GM19035 (cell line): ENCODE measurements at regions not wholly inside any gene's neighbourhood (a gene's known extent, or its start where the extent isn't known, plus 50 kb on each side); places are given as distances from the start of the nearest gene placed in this dataset.

ENCODE experiments used
- ATAC-seq: cut with Tn5 transposase; IDR thresholded peaks from one replicate; pipeline ENCODE4 v1.9.1; 2021; ENCODE audit not compliant: unreplicated experiment

DNA sequence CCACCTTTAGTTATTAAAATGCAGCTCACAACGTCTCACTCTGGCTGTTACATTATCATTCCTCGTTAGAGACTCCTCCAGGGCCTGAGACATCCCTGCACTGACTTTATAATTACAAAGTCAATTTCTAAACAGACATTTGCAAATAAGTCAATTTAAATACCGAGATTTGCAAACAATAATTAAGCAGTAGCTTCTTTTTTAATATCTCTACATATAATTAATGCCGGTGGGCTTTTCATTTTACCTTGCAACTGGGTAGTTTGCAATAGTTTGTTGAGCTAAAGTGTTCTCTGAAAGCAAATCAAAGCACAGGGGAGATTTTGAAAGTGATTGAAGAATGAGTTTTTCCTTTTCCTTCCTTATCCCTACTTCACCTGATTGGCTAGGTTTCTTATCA lies 154.4 kb downstream of the TLR4 start:
- no peak for ATAC-seq

DNA sequence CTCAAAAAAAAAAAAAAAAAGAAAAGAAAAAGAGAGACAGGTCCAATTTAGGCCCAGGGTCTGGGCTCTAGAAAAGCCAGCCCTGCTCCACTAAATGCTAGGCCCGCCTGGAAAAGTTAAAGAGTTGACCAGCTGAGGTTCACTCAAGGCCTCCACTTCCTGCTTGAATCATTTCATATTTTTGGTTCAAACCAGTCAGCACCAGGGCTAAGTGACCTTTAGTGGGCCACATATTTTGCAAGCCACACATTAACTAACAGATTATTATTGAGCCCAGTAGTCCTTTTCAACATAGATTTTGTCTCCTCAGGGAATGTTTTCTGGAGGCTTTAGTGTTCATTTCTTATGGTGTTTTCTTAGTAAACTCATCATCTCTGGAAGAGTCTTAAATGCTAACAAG lies 156.6 kb downstream of the TLR4 start:
- no peak for ATAC-seq

DNA sequence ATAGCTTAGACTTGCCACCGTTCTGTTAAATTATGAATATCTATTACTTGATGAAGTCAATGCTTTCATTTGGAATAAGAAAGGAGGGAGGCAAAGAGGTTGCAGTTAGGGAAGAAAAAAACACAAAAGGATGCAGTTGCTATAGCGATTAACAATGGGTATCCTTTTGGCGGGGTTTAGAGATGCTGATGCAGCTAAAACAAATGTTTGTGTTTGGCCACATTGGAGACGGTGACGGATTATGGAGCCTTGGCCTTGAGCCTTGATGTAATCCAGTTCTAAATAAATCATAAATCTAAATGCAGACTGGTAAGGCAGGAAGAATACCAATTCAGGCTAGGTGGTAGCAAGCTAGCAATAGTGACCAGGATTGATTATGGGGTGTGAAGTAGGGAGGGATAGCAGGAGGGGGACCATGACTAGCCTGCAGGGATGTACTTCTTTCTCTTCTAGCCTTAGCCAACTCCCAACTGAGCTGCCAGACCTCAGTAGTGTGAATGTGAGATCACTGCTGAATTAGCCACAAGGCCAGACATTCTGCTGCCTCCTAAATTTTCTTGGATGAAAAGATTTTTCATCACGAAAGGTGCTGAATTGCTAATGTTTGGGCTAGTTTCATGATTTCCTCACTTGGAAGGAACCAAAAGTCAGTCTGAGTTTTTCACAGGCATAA lies 160.3 kb downstream of the TLR4 start:
- ATAC-seq: no peak

DNA sequence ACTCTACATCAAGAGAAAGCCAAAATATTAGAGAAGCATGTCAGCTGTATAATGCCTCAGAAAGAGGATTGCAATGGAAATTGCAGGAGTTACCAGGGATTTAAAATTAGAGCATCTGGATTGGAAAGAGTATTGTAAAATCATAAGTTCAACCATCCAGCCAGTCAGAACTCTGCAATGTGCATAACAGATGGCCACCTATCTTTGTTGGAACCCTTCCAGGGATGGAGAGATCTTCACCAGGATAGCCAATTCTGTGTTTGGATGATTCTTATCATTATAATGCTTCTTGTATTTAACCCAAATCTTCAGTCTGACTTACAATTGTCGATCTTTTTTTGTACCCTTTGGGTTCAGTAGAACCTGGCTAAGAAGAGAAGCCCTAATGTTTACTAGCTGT lies 164.4 kb downstream of the TLR4 start:
- no peak for ATAC-seq

DNA sequence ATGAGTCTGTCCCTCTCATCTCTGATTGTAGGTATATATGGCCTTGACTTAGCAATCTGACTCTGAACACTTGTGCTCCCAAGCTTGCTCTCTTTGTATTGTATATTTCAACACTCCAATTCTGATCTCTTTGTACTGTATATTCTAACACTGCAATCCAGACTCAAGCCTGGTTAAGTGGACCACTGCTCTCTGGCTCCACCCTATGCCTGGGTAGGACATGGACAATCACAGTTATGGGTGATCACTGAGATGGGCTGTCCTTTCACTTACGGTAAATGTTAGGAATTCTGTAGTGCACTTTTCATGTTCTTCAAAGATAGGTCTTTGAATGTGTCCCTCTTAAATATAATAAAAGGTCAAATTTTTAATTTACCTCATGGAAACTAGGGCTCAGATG lies 165.1 kb downstream of the TLR4 start:
- ATAC-seq: no peak

DNA sequence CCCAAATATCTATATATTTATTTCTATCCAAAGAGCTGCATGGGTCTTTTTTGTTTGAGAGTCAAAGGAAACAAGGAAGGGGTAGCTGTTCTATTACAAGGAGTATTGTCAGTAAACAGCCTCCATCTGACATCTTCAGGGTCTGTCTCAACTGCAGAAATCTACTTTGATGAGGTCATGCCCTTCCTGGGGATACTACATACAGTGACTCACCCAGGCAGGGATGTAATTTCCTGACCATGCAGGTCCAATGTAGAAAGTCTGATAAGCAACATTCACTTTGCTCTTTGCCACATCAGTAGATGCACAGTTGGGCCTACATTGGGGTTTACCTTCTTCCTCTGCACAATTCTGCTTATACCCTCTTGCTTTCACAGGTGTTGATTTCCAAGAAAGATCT lies 165.5 kb downstream of the TLR4 start:
- no peak for ATAC-seq

DNA sequence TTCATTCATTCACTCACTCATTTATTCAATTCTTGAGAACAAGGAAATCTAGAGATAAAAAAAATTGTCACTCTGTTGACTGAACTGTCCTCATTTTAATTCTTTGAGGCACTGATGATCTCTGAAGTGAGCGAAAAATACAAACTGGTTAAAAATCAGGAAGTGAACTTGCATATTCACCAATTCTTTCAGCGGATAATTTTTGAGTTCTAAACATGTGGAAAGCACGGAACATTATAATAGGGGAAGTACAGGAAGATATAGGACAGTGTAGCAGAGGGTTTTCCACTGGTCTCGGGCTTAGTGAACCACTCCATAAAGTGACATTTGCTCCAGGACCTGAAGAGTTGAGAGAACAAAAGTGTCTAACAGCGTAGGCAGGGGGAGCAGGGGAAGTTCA lies 169.5 kb downstream of the TLR4 start:
- ATAC-seq: no peak

DNA sequence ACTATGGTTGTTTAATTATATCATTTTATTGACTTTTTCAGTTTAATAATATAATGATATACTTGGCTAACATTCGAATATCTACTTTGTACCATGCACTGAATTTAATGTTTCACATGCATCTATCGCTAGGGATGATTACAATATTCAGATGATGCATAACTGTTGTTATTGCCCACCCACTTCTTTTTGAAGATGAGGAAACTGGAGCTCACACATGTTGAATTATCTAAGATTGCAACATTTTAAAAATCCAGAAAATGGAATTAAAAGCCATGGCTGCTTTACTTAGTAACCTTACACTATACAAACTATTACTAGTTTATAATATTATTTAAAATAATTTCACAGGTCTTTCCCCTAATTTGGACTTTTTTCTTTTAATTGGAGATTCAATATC lies 171.7 kb downstream of the TLR4 start:
- no peak for ATAC-seq

DNA sequence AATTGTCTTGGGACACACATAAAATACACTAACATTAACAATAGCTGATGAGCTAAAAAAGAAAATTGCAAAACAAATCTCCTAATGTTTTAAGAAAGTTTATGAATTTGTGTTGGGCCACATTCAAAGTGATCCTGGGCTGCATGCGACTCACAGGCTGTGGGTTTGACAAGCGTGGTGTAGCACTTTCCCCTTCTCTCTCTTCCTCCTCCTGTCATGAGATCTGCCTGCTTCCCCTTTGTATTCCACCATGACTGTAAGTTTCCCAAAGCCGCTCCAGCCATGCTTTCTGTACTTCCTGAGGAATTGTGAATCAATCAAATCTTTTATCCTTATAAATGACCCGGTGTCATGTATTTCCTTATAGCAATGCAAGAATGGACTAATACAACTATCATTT lies 178.0 kb downstream of the TLR4 start:
- ATAC-seq: no peak

DNA sequence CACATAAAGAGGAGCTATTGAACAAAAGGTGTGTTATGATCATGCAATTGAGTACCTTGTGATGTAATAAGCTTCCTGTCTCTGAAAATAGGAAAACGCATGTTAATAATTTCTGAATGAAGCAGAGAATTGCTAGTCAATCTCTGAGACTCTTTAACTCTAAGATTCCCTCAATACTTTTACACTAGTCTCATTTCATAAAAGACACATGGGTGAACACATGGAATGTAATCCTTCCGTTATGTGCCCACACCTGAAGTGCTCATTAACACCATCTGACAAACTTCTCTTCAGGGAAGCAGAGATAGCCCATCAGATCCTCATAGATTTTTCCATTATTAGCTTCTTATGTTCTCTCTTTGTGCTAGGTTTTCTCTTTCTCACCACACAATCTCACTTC lies 182.4 kb downstream of the TLR4 start:
- no peak for ATAC-seq

DNA sequence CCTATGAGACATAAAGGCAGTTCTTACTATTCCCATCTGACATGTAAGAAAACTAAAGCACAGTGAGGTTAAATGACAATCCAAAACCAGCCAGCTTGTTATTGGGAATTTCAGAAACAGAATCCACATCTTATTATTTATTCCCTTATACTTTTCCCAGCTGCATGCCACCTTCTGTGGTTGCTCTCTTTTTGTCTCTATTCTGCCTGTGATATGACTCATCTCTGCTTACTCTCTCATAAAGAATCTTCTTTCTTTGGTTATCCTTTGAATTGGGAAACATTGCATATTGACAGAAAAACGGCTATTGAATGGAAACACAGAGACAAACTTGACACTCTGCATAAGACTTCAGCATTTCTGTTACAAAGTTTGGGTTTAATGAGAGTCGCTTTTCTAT lies 183.2 kb downstream of the TLR4 start:
- no peak for ATAC-seq

DNA sequence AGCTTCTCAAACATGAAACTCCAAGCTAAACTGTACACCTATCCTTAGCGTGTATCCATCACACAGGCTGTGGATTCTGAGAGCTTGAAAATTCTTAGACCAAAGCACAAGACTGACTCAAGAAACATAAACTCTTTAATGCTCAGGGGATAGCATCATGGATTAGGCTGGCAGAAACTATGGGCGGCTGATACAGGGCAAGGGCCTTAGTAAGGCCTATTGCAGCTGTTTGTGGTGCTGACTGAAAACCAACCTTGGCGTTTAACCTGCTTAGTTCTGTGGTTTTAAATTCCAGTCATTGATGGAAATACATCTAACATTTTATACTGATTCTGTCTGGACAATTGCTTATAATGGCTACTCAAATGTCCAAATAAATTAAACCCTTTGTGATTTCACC lies 183.7 kb downstream of the TLR4 start:
- ATAC-seq: no peak

DNA sequence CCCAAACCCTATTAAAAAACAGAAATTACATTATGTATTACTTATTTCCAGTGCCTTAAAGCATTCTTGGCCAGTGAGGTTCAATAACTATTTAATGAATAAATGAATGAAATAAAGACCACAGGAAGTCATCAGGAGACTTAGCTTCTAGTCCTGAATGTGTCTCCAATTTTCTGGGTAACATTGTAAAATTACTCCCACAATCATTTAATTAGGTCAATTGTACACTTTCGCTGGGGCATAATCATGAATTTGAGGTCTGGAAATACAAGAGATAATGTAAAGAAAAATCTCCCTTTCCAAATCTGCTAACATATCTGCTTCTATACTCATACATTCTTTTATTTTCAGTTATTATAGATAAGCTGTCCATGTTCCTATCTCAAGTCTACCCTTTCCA lies 199.2 kb downstream of the TLR4 start:
- ATAC-seq: no peak

DNA sequence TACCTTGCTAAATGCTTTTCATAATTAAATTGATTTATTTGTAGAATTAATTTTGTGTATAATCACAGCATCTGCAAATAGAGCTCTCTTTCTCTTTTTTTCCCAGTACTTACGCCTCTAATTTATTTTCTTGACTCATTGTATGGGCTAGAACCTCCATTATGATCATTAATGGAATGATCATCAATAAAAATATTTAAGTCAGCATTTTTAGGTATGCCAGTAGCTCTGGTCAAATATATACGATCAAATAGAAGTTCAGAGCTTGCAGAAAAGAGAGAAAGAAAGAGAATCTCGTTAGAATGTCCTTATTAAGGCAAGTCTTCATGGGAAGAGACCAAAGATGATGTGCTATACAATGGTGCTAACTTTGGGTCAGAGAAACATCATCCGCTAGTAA lies 202.6 kb downstream of the TLR4 start:
- no peak for ATAC-seq

DNA sequence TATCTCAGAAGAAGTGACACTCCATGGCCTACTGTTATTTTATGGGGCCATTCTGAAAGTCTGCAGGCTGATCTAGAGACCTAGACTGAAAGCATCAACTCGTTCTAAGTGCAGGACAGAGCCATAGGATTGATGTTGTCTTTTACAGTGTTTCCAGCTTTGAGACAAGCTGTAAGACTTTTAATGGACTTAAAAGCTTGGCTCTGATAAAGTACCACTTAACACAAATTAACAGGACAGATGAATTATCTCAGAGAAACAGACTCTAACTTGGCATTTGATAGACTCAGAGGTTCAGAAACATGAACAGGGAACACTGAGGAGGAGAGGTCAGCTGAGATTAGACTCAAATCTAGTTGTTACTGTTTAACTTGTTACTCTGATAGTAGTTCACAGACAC lies 203.2 kb downstream of the TLR4 start:
- ATAC-seq: no peak

DNA sequence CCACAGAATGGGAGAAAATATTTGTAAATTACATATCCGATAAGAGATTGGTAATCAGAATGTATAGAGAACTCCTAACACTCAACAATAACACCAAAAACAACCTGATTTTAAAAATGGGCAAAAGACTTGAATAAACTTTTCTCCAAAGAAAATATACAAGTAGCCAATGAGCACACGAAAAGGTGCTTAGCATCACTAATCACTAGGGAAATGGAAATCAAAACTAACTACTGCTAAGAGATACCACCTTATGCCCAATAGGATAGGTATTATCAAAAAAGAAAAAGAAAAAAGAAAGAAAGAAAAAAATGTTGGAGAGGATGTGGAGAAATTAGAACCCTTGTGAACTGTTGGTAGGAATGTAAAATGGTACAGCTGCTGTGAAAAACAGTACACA lies 212.1 kb downstream of the TLR4 start:
- no peak for ATAC-seq

DNA sequence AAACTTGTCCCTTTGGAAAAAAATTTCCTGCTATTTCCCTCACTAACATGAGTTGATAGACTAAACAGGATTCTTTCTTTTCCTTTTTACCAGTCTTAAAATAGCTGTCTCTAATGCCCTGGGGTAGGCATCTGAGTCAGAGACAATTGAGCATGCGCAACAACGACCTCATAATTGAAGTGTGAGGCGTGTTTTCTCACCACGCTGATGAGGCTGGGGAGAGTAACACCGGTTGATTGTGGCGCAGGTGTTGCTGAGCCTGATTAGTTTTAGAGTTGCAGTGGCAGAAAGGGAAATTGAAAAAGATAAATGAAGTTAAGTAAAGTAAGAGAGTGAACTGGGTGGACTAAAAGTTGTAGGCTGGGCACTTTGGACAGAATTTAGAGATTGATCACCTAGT lies 213.7 kb downstream of the TLR4 start:
- ATAC-seq: no peak

DNA sequence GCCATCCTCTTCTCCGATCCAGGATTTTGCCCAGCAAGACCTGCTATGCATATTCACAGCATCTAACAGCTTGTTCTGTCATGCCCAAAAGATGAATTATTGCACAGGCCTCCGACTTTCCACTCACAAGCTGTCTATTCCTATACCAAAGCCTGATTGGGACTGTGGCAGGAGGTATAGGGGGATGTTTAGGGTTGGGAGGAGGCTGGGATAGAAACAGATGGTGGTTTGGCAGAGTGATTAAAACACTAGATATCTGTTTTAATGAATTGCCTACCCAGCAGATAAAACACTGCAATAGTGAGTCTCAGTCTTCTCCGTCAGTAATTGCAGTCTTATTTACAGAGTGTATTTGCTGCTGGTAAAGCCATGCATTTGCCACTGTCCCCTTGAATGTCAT lies 215.3 kb downstream of the TLR4 start:
- ATAC-seq: no peak

DNA sequence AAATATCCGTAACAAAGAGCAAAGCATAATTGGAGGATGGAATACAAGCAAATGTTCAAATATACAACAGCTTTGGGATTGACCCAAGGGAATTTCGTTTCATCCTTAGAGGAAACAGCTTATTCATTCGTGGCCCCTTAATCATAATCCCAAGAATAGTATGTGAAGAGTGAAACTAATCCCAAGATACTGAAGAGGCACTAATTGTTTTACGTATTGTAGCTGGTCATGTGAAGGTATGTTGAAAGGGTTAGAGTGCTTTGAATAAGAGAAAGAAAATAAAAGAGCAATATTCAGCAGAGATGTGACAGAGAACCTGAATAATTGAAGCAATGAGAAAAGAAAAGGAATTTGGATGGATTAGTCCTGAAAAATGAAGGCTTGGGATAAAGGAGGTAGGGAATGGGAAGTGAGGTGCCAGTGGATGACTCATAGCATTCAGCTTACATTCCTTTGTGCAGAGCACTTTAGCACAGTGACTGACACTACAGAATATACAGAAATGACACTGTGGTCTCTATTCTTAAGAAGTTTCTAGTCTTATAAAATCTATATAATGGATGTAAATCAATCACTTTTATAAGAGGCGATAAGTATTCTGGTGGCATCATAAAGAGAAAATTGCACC lies 221.9 kb downstream of the TLR4 start:
- ATAC-seq: no peak

DNA sequence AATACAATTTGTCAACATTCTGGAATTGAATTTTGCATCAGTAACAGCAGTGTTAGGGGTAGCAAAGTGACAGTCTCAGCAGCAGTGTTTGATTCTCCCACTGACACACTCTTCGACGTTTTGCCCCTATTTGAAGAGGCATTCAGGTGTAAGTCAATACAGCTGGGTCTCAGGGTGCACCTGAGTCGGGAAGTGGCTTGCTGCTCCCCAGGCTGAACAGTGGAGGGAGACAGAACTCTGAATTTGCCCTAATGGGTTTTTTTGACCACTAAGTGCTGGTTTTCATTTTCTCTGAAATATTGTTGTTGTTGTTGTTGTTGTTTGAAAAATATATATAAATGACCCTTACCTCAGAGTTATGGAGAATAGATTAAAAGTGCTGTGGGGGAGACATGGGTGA lies 223.2 kb downstream of the TLR4 start:
- no peak for ATAC-seq

DNA sequence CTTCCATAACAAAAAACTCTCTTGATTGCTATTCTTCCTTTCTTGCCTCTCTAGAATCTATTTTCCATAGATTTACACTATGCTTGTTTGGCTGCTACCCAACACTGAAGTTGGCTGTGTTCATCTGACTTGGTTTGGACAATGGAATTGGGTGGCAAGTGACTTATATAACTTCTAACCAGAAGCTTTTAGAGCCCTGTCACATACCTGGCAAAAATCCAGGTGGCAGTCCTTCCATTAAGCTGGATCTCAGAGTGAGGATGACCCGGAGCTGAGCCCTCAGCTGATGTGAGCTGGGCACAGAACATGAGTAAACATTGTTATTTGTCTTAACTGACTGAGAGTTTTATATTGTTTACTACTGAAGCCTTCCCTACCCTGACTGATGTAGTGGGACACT lies 225.7 kb downstream of the TLR4 start:
- ATAC-seq: no peak

DNA sequence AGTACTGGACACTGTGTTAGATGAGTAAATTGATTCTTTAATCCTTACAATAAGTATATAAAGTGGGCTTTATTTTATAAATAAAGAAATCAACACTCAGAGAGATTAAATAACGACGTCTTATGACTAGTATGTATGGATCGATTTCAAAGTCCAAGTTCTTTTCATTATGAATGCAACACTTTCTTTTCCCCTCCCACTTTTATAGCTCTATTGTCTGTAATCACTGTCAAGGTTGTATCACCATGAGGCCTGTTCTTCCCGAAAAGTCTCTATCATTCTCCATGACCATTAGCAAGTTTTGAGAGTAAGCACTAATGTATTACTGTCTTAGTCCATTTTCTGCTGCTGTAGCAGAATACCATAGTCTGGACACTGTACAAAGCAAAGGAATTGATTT lies 228.4 kb downstream of the TLR4 start:
- ATAC-seq: no peak
